CD4-positive, alpha-beta T cell treated with Interleukin-17A for 1 hour (primary cell): ENCODE measurements at regions not wholly inside any gene's neighbourhood (a gene's known extent, or its start where the extent isn't known, plus 50 kb on each side); places are given as distances from the start of the nearest gene placed in this dataset.

Experiments
- DNase-seq: peaks from one replicate; pipeline ENCODE4 v3.0.0-alpha.2; 2020

- DNase-seq, result no peak
Measured at GRCh38 chr2:173785813-173786212, 179.4 kb downstream of the SP3 start.

- no peak for DNase-seq
Measured at GRCh38 chr2:173791502-173791901, 173.7 kb downstream of the SP3 start.

- DNase-seq, result no peak
Measured at GRCh38 chr2:173792166-173792565, 173.0 kb downstream of the SP3 start.

GRCh38 chr2:173792741-173793140, 172.4 kb downstream of the SP3 start:
- no peak for DNase-seq

- no peak for DNase-seq
Measured at GRCh38 chr2:173793709-173794565, 171.2 kb downstream of the SP3 start.

- DNase-seq, result no peak
Measured at GRCh38 chr2:173797586-173798263, 167.4 kb downstream of the SP3 start.

GRCh38 chr2:173802518-173802917, 162.7 kb downstream of the SP3 start:
- DNase-seq, result no peak

GRCh38 chr2:173803449-173803848, 161.7 kb downstream of the SP3 start:
- DNase-seq, result no peak

GRCh38 chr2:173806761-173807160, 158.4 kb downstream of the SP3 start:
- DNase-seq, result no peak

GRCh38 chr2:173808718-173809117, 156.5 kb downstream of the SP3 start:
- no peak for DNase-seq

GRCh38 chr2:173812321-173812720, 152.9 kb downstream of the SP3 start:
- DNase-seq, result no peak

- DNase-seq, result no peak
Measured at GRCh38 chr2:173814306-173814705, 150.9 kb downstream of the SP3 start.

GRCh38 chr2:173815772-173816171, 149.4 kb downstream of the SP3 start:
- no peak for DNase-seq

- DNase-seq, result no peak
Measured at GRCh38 chr2:173817582-173817981, 147.6 kb downstream of the SP3 start.

- DNase-seq, result no peak
Measured at GRCh38 chr2:173818285-173818684, 146.9 kb downstream of the SP3 start.

GRCh38 chr2:173819852-173820251, 145.3 kb downstream of the SP3 start:
- DNase-seq, result no peak

- DNase-seq, result no peak
Measured at GRCh38 chr2:173821451-173821850, 143.7 kb downstream of the SP3 start.

GRCh38 chr2:173822889-173823542, 142.2 kb downstream of the SP3 start:
- no peak for DNase-seq

- no peak for DNase-seq
Measured at GRCh38 chr2:173823543-173823939, 141.6 kb downstream of the SP3 start.

- DNase-seq, result no peak
Measured at GRCh38 chr2:173828189-173829142, 136.7 kb downstream of the SP3 start.

- DNase-seq, result no peak
Measured at GRCh38 chr2:173829727-173830126, 135.4 kb downstream of the SP3 start.

- no peak for DNase-seq
Measured at GRCh38 chr2:173830170-173830569, 135.0 kb downstream of the SP3 start.
